NCI-H226 (cell line): ENCODE measurements at regions not wholly inside any gene's neighbourhood (a gene's known extent, or its start where the extent isn't known, plus 50 kb on each side); places are given as distances from the start of the nearest gene placed in this dataset.
"Not testable (repeated sequence)": the region's sequence is repeated elsewhere in the genome, so short reads cannot be mapped to it uniquely, and the experiment has no call there.

Source experiments
- DNase-seq: peaks from one replicate; pipeline ENCODE4 v3.0.0-alpha.2; 2015

- DNase-seq = no peak
Observed at GRCh38 chr3:25844891-25845290, 55.0 kb downstream of the OXSM start.

GRCh38 chr3:25846282-25846681 lies 56.4 kb downstream of the OXSM start:
- no peak for DNase-seq

- DNase-seq = no peak
Observed at GRCh38 chr3:25849091-25849490, 59.2 kb downstream of the OXSM start.

- peak; percentile 25 for DNase-seq
Observed at GRCh38 chr3:25849641-25850385, 59.9 kb downstream of the OXSM start.

- not testable (repeated sequence) for DNase-seq
Observed at GRCh38 chr3:25851693-25852259, 61.9 kb downstream of the OXSM start.

- peak; percentile 58 for DNase-seq
Observed at GRCh38 chr3:25854214-25854613, 64.3 kb downstream of the OXSM start.

GRCh38 chr3:25854635-25855034 lies 64.7 kb downstream of the OXSM start:
- peak; percentile 76 for DNase-seq

GRCh38 chr3:25855266-25855784 lies 65.4 kb downstream of the OXSM start:
- DNase-seq = peak; percentile 67

- DNase-seq = peak; percentile 11
Observed at GRCh38 chr3:25856902-25857518, 67.1 kb downstream of the OXSM start.

- DNase-seq = no peak
Observed at GRCh38 chr3:25861566-25861965, 71.7 kb downstream of the OXSM start.

GRCh38 chr3:25863011-25863415 lies 73.1 kb downstream of the OXSM start:
- no peak for DNase-seq

GRCh38 chr3:25863416-25863959 lies 73.6 kb downstream of the OXSM start:
- no peak for DNase-seq

- peak; percentile 56 for DNase-seq
Observed at GRCh38 chr3:25870452-25870851, 80.6 kb downstream of the OXSM start.

GRCh38 chr3:25872200-25872877 lies 82.4 kb downstream of the OXSM start:
- no peak for DNase-seq

GRCh38 chr3:25883492-25883891 lies 93.6 kb downstream of the OXSM start:
- DNase-seq = no peak

GRCh38 chr3:25884981-25885380 lies 95.1 kb downstream of the OXSM start:
- no peak for DNase-seq

GRCh38 chr3:25885544-25885943 lies 95.7 kb downstream of the OXSM start:
- peak; percentile 65 for DNase-seq

GRCh38 chr3:25887907-25888306 lies 98.0 kb downstream of the OXSM start:
- DNase-seq = no peak

- no peak for DNase-seq
Observed at GRCh38 chr3:25888892-25889524, 99.1 kb downstream of the OXSM start.

- DNase-seq = no peak
Observed at GRCh38 chr3:25889525-25889917, 99.6 kb downstream of the OXSM start.

GRCh38 chr3:25894101-25894500 lies 104.2 kb downstream of the OXSM start:
- peak; percentile 61 for DNase-seq

- DNase-seq = no peak
Observed at GRCh38 chr3:25895031-25895430, 105.1 kb downstream of the OXSM start.

GRCh38 chr3:25895443-25895842 lies 105.6 kb downstream of the OXSM start:
- DNase-seq = peak; percentile 85
